ENCODE measurements at regions not wholly inside any gene's neighbourhood (a gene's known extent, or its start where the extent isn't known, plus 50 kb on each side); places are given as distances from the start of the nearest gene placed in this dataset.
"Not testable (repeated sequence)": the region's sequence is repeated elsewhere in the genome, so short reads cannot be mapped to it uniquely, and the experiment has no call there.

DNA sequence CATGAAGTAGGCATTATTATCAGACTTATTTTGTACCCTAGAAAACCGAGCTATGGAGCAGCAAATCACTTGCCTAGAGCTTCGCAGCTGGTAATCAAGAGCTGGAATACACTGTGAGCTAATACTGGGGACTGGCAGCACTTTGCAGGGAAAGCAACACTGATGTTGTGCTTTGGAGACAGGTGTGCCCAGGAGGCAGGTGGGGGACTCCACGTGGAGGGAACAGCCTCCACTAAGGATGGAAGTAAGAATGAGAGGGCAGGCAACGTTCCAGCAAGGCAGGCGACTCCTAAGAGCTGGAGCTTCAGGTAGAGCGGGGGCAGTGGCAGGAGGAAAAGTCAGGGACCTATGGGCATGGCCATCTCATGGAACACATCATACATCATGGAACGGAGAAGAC is 300.5 kb upstream of the IGF1R start:
- H3K4me2 ChIP-seq: no peak overlapping the region
- H3K9me3 ChIP-seq: no peaks in the 10 kb centered on the region
- H3K4me3 ChIP-seq: no peak overlapping the region
- H3K27me3 ChIP-seq: no peaks in the 10 kb centered on the region
- H3K4me1 ChIP-seq: no peaks in the 10 kb centered on the region
- TF ChIP-seq Cebpa-rat (IDR thresholded peaks at IDR 0.05): no peak
- no peak overlapping the region for H3K9ac ChIP-seq
- H3K27ac ChIP-seq: no peak overlapping the region
- H3K36me3 ChIP-seq: no peaks in the 10 kb centered on the region
- H4K20me1 ChIP-seq: no peaks in the 10 kb centered on the region

- no peak overlapping the region for H3K4me3 ChIP-seq
- no peaks in the 10 kb centered on the region for H3K36me3 ChIP-seq
- H3K9ac ChIP-seq: no peak overlapping the region
- no peaks in the 10 kb centered on the region for H3K4me1 ChIP-seq
- TF ChIP-seq Cebpa-rat (IDR thresholded peaks at IDR 0.05): no peak
- H4K20me1 ChIP-seq: no peaks in the 10 kb centered on the region
- H3K9me3 ChIP-seq: peaks cover 7% of the 10 kb centered on the region
- no peaks in the 10 kb centered on the region for H3K27me3 ChIP-seq
- H3K27ac ChIP-seq: no peak overlapping the region
- no peak overlapping the region for H3K4me2 ChIP-seq
Measured at GRCh38 chr15:98350276-98350675, 298.1 kb upstream of the IGF1R start.

GRCh38 chr15:98358274-98358673 is 290.1 kb upstream of the IGF1R start:
- not testable (repeated sequence) for H3K4me3 ChIP-seq, H3K9ac ChIP-seq, H3K27ac ChIP-seq

GRCh38 chr15:98358971-98359370 is 289.4 kb upstream of the IGF1R start:
- Histone ChIP-seq H3K27me3 (no peaks in the 10 kb centered on the region), H3K9me3 (peaks cover 13% of the 10 kb centered on the region), H3K4me3 (no peak overlapping the region), H3K9ac (no peak overlapping the region), H3K36me3 (no peaks in the 10 kb centered on the region), H4K20me1 (no peaks in the 10 kb centered on the region), H3K4me2 (no peak overlapping the region), H3K4me1 (no peaks in the 10 kb centered on the region), H3K27ac (no peak overlapping the region)
- no peak for TF ChIP-seq Cebpa-rat (IDR thresholded peaks at IDR 0.05)

More at GRCh38 chr15:98358274-98358673, 290.1 kb upstream of the IGF1R start:
- H3K9me3 ChIP-seq: peaks cover 17% of the 10 kb centered on the region
- H4K20me1 ChIP-seq, H3K36me3 ChIP-seq, H3K4me1 ChIP-seq, H3K4me2 ChIP-seq, H3K27me3 ChIP-seq: not testable (repeated sequence)

DNA sequence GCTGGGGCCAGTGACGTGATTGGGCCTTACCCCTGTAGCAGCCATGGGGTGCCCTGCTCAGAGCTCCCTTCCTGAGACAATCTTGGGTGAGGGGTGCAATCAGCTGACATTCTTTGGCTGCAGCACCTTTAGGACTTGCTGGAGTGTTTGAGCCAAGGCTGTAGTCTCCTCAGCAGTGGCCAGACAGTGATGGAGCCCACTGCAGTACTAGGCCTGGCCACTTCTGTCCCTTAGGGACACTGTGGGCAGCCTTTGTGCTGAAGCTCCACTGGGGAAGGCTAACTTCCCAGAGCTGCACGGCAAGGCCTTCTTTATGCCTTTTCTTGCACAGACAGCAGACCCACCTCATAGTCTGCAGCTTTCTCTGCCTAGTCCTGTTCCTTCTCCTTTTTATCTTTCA is 284.9 kb upstream of the IGF1R start:
- H3K27ac ChIP-seq: no peak overlapping the region
- no peaks in the 10 kb centered on the region for H4K20me1 ChIP-seq
- H3K4me2 ChIP-seq: no peak overlapping the region
- H3K27me3 ChIP-seq: no peaks in the 10 kb centered on the region
- H3K9me3 ChIP-seq: no peaks in the 10 kb centered on the region
- no peaks in the 10 kb centered on the region for H3K4me1 ChIP-seq
- H3K4me3 ChIP-seq: no peak overlapping the region
- TF ChIP-seq Cebpa-rat (IDR thresholded peaks at IDR 0.05): no peak
- H3K9ac ChIP-seq: no peak overlapping the region
- no peaks in the 10 kb centered on the region for H3K36me3 ChIP-seq

GRCh38 chr15:98363955-98364354 is 284.4 kb upstream of the IGF1R start:
- TF ChIP-seq Cebpa-rat (IDR thresholded peaks at IDR 0.05): no peak
- Histone ChIP-seq H3K9me3 (no peaks in the 10 kb centered on the region), H3K36me3 (no peaks in the 10 kb centered on the region), H3K27me3 (no peaks in the 10 kb centered on the region), H3K4me2 (no peak overlapping the region), H3K9ac (no peak overlapping the region), H3K27ac (no peak overlapping the region), H4K20me1 (no peaks in the 10 kb centered on the region), H3K4me3 (no peak overlapping the region), H3K4me1 (no peaks in the 10 kb centered on the region)

DNA sequence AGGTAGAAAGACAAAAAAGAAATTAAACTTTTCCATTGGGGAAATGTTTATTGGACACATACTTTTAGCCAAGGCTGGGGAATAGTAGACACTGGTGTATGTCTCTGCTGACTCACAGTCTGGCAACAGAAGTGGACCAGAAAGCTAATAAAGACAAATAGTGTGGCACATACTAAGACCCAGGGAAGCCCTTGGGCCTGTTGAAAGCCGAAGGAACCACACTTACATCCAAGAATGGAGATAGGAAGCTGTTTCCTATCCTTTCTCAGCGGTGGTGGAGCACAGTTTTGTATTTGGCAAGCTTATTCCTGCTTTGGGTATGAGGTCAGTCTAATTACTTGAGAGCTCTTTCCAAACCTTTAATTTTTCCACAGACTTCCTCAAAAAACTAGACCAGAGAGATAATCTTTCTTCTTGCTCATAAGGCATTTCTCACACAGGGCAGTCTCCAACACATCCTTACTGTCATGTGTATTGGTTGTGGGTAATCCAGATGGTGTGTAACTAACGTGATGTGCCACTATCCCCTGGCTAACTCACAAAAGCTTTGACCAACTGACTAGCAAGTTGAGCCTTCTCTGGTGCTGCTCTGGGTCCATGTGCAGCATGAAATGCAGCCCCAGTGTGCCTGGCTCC is 279.1 kb upstream of the IGF1R start:
- H3K9ac ChIP-seq: no peak overlapping the region
- TF ChIP-seq Cebpa-rat (IDR thresholded peaks at IDR 0.05): no peak
- no peaks in the 10 kb centered on the region for H3K27me3 ChIP-seq
- no peaks in the 10 kb centered on the region for H4K20me1 ChIP-seq
- 0 out of 2 replicates have a peak, but pooled peaks cover 6% of the 10 kb centered on the region for H3K9me3 ChIP-seq
- H3K27ac ChIP-seq: no peak overlapping the region
- no peak overlapping the region for H3K4me2 ChIP-seq
- no peaks in the 10 kb centered on the region for H3K36me3 ChIP-seq
- no peak overlapping the region for H3K4me3 ChIP-seq
- no peaks in the 10 kb centered on the region for H3K4me1 ChIP-seq

GRCh38 chr15:98375513-98376340 is 272.6 kb upstream of the IGF1R start:
- H3K4me1 ChIP-seq: no peaks in the 10 kb centered on the region
- H3K4me3 ChIP-seq: no peak overlapping the region
- no peaks in the 10 kb centered on the region for H3K36me3 ChIP-seq
- H4K20me1 ChIP-seq: no peaks in the 10 kb centered on the region
- H3K9me3 ChIP-seq: 0 out of 2 replicates have a peak, but pooled peaks cover 12% of the 10 kb centered on the region
- TF ChIP-seq Cebpa-rat (IDR thresholded peaks at IDR 0.05): no peak
- H3K27me3 ChIP-seq: no peaks in the 10 kb centered on the region
- H3K4me2 ChIP-seq: no peak overlapping the region
- H3K9ac ChIP-seq: no peak overlapping the region
- no peak overlapping the region for H3K27ac ChIP-seq

DNA sequence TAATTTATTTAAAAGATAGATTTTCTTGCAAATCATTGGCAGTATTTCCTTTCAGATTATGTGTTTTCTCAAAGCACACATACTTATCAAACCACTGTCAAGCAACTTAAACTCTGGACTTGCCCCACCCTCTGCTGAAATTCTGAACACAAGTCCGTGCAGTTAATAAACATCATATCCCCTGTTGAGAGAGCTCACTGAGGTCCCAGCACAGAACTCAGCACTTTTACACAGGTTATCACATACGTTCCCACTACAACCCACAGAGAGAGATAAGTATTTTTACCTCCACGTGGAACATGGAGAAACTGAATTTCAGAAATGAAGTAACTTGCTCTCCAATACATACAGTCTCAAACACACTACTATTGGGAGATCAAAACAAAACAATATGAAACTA is 267.6 kb upstream of the IGF1R start:
- no peaks in the 10 kb centered on the region for H3K27me3 ChIP-seq
- no peak overlapping the region for H3K4me3 ChIP-seq
- H3K27ac ChIP-seq: no peak overlapping the region
- 0 out of 2 replicates have a peak, but pooled peaks cover 4% of the 10 kb centered on the region for H3K9me3 ChIP-seq
- H3K36me3 ChIP-seq: no peaks in the 10 kb centered on the region
- no peaks in the 10 kb centered on the region for H4K20me1 ChIP-seq
- H3K4me2 ChIP-seq: no peak overlapping the region
- no peaks in the 10 kb centered on the region for H3K4me1 ChIP-seq
- no peak overlapping the region for H3K9ac ChIP-seq
- TF ChIP-seq Cebpa-rat (IDR thresholded peaks at IDR 0.05): no peak

GRCh38 chr15:98381446-98381845 is 266.9 kb upstream of the IGF1R start:
- Histone ChIP-seq H3K4me1 (no peaks in the 10 kb centered on the region), H3K27me3 (no peaks in the 10 kb centered on the region)
- TF ChIP-seq Cebpa-rat (IDR thresholded peaks at IDR 0.05): no peak

More at GRCh38 chr15:98381446-98381845, 266.9 kb upstream of the IGF1R start:
- Histone ChIP-seq H3K36me3 (no peaks in the 10 kb centered on the region), H4K20me1 (no peaks in the 10 kb centered on the region), H3K4me3 (no peak overlapping the region), H3K9me3 (0 out of 2 replicates have a peak, but pooled peaks cover 4% of the 10 kb centered on the region), H3K27ac (no peak overlapping the region), H3K9ac (no peak overlapping the region), H3K4me2 (no peak overlapping the region)

All from BLaER1 (cell line).